ENCODE measurements at regions not wholly inside any gene's neighbourhood (a gene's known extent, or its start where the extent isn't known, plus 50 kb on each side); places are given as distances from the start of the nearest gene placed in this dataset.

DNA sequence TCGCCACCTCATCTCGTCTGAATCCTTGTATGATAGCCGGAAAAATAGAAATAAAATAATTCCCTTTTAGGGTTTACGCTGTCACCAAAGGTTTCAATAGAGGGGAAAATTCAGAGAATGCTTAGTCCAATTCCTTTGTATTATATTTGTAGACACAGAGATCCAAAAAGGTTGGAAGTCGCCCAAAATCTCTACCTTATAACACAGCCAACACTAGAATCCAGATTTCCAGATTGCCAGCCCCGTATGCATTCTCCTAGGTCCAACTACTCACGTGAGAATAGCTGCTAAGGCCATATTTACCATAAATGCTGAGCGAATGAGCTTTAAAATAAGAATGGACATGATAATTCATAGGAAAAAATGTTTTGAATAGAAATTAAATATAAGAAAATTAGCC lies 124.5 kb downstream of the KCNK1 start:
- Histone ChIP-seq H3K4me1 (replicated peaks; ENCODE audit: insufficient read depth) (0 out of 2 replicates have a peak, but pooled peaks cover 9% of the 10 kb centered on the region), H3K9me3 (ENCODE audit: insufficient read depth, low read depth) (no peaks in the 10 kb centered on the region), H3K36me3 (ENCODE audit: low read depth) (no peaks in the 10 kb centered on the region), H3K27ac (no peak overlapping the region), H3K79me2 (ENCODE audit: low read depth) (no peaks in the 10 kb centered on the region), H3K4me3 (no peak overlapping the region), H3K4me2 (no peak overlapping the region), H3K9me2 (ENCODE audit: insufficient read depth) (no peaks in the 10 kb centered on the region; the same call in 1 of the 2 replicates), H2AFZ (no peak overlapping the region), H4K20me1 (ENCODE audit: insufficient read depth) (no peaks in the 10 kb centered on the region), H3F3A (ENCODE audit: insufficient read depth, low read depth) (peaks cover 10% of the 10 kb centered on the region), H3K27me3 (ENCODE audit: insufficient read depth, low read depth) (no peaks in the 10 kb centered on the region)
- no TSS peak for BruUV-seq (replicated peaks)
- intact Hi-C loops (cut with micrococcal nuclease; ENCODE audit: unreplicated experiment) = no loop called here
- CTCF ChIA-PET = no interaction called here
- POLR2A ChIA-PET (ENCODE audit: unreplicated experiment) = no interaction called here
- DNase-seq = no peak
- TF ChIP-seq EZH2 (IDR thresholded peaks at IDR 0.05; ENCODE audit: low read depth) = no peak
- TF ChIP-seq, protein P1, sequence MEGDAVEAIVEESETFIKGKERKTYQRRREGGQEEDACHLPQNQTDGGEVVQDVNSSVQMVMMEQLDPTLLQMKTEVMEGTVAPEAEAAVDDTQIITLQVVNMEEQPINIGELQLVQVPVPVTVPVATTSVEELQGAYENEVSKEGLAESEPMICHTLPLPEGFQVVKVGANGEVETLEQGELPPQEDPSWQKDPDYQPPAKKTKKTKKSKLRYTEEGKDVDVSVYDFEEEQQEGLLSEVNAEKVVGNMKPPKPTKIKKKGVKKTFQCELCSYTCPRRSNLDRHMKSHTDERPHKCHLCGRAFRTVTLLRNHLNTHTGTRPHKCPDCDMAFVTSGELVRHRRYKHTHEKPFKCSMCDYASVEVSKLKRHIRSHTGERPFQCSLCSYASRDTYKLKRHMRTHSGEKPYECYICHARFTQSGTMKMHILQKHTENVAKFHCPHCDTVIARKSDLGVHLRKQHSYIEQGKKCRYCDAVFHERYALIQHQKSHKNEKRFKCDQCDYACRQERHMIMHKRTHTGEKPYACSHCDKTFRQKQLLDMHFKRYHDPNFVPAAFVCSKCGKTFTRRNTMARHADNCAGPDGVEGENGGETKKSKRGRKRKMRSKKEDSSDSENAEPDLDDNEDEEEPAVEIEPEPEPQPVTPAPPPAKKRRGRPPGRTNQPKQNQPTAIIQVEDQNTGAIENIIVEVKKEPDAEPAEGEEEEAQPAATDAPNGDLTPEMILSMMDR (conservative IDR thresholded peaks at IDR 0.05) = no peak

DNA sequence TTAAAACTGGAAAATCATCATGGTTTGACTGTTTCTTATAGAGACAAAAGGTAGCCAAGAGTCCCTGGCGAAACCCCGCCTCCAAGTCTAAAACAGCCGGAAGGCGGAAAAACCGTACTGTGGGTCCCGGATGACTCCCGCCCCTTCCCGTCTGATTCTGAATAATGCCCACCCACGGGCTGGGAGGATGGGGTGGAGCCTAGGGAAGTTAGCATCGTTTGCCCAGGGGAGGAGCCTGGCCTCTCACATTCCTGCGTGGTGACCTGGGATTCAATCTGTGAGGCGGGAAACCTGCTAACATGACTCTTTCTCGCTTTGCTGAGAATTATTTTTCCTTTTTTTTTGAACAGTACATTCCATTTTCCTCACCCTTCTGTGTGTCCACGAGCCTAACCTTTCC lies 124.9 kb downstream of the KCNK1 start:
- Histone ChIP-seq H3F3A (ENCODE audit: insufficient read depth, low read depth) (peaks cover 10% of the 10 kb centered on the region), H2AFZ (no peak overlapping the region), H3K27me3 (ENCODE audit: insufficient read depth, low read depth) (no peaks in the 10 kb centered on the region), H4K20me1 (ENCODE audit: insufficient read depth) (no peaks in the 10 kb centered on the region), H3K27ac (no peak overlapping the region), H3K4me2 (no peak overlapping the region), H3K9me3 (ENCODE audit: insufficient read depth, low read depth) (no peaks in the 10 kb centered on the region), H3K4me1 (replicated peaks; ENCODE audit: insufficient read depth) (0 out of 2 replicates have a peak, but pooled peaks cover 9% of the 10 kb centered on the region), H3K79me2 (ENCODE audit: low read depth) (no peaks in the 10 kb centered on the region), H3K9me2 (ENCODE audit: insufficient read depth) (no peaks in the 10 kb centered on the region; the same call in 1 of the 2 replicates), H3K36me3 (ENCODE audit: low read depth) (no peaks in the 10 kb centered on the region), H3K4me3 (no peak overlapping the region)
- intact Hi-C loops (cut with micrococcal nuclease; ENCODE audit: unreplicated experiment) = no loop called here
- POLR2A ChIA-PET (ENCODE audit: unreplicated experiment) = no interaction called here
- no TSS peak for BruUV-seq (replicated peaks)
- DNase-seq = no peak
- CTCF ChIA-PET = no interaction called here
- TF ChIP-seq, protein P1 (conservative IDR thresholded peaks at IDR 0.05) = no peak
- TF ChIP-seq EZH2 (IDR thresholded peaks at IDR 0.05; ENCODE audit: low read depth) = no peak

DNA sequence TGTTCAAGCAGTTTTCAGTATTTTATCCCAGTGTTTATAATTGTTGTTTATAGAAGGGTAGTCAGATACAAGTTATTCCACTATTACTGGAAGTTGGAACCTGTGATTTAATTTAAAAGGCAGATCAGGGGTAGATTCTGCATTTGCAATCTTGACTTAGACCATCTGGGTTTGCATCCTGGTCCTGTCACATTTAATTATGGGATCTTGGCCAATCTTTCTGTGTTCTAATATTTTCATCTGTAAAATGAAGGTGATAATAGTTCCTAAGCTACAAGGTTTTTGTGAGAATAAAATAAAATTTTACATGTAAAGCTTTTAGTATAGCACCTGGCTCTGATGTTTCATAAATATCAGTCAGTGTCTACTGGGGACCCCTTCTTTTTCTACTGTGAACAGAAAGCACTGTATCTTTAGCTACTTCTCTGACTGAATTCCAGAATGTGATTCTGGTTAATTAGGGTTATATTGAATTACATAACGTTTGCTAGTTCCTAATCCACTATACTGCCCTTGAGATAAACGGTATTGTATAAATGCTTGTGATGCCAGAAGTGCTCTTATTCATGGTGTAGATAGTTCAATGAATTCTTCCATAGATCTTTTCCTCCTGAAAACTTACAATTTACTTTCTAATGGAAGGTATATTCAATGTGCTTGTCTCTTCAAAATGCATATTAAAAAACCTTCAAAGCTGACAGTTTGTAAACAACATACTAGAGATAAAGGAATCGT lies 131.0 kb downstream of the KCNK1 start:
- Histone ChIP-seq H2AFZ (no peak overlapping the region), H3K4me2 (no peak overlapping the region), H3K9me3 (ENCODE audit: insufficient read depth, low read depth) (no peaks in the 10 kb centered on the region), H4K20me1 (ENCODE audit: insufficient read depth) (no peaks in the 10 kb centered on the region), H3K27me3 (ENCODE audit: insufficient read depth, low read depth) (no peaks in the 10 kb centered on the region), H3K4me3 (no peak overlapping the region), H3F3A (ENCODE audit: insufficient read depth, low read depth) (no peaks in the 10 kb centered on the region), H3K4me1 (replicated peaks; ENCODE audit: insufficient read depth) (no peaks in the 10 kb centered on the region), H3K36me3 (ENCODE audit: low read depth) (no peaks in the 10 kb centered on the region), H3K27ac (no peak overlapping the region), H3K79me2 (ENCODE audit: low read depth) (no peaks in the 10 kb centered on the region), H3K9me2 (ENCODE audit: insufficient read depth) (no peaks in the 10 kb centered on the region; the same call in 1 of the 2 replicates)
- TF ChIP-seq, protein P1 (conservative IDR thresholded peaks at IDR 0.05) = no peak
- TF ChIP-seq EZH2 (IDR thresholded peaks at IDR 0.05; ENCODE audit: low read depth) = no peak
- CTCF ChIA-PET = interaction anchor here (0.6 kb wide), 1 partner anchor 305 kb away, joined by 3 read pairs; no protein-coding TSS in a partner anchor
- POLR2A ChIA-PET (ENCODE audit: unreplicated experiment) = no interaction called here
- DNase-seq = no peak
- intact Hi-C loops (cut with micrococcal nuclease; ENCODE audit: unreplicated experiment) = no loop called here
- BruUV-seq (replicated peaks) = no TSS peak

Data from PC-9 (cell line).